Osteocyte (in vitro differentiated cells): ENCODE measurements at regions not wholly inside any gene's neighbourhood (a gene's known extent, or its start where the extent isn't known, plus 50 kb on each side); places are given as distances from the start of the nearest gene placed in this dataset.

Source experiments
- DNase-seq: peaks from one replicate; pipeline ENCODE4 v3.0.0; 2021; ENCODE audit warnings: mixed read lengths; ENCODE audit not compliant: unreplicated experiment; ENCODE audit errors: extremely low spot score
- H3K27ac Mint-ChIP-seq: one replicate; pipeline ENCODE4 v1.8.0; 2021; ENCODE audit warnings: mild to moderate bottlenecking, mixed read lengths; ENCODE audit not compliant: unreplicated experiment
- H3K27me3 Mint-ChIP-seq: one replicate; pipeline ENCODE4 v1.8.0; 2021; ENCODE audit warnings: mixed read lengths; ENCODE audit not compliant: unreplicated experiment
- H3K36me3 Mint-ChIP-seq: one replicate; pipeline ENCODE4 v1.8.0; 2021; ENCODE audit warnings: mixed read lengths; ENCODE audit not compliant: unreplicated experiment
- H3K4me1 Mint-ChIP-seq: one replicate; pipeline ENCODE4 v1.8.0; 2021; ENCODE audit warnings: mixed read lengths; ENCODE audit not compliant: unreplicated experiment
- H3K4me3 Mint-ChIP-seq: one replicate; pipeline ENCODE4 v1.8.0; 2021; ENCODE audit warnings: mild to moderate bottlenecking, moderate library complexity, mixed read lengths; ENCODE audit not compliant: unreplicated experiment
- H3K9me3 Mint-ChIP-seq: one replicate; pipeline ENCODE4 v1.8.0; 2021; ENCODE audit warnings: mixed read lengths; ENCODE audit not compliant: unreplicated experiment
- CTCF ChIP-seq: fragments of 200-600 bp; sonication (generic); IDR thresholded peaks from 2 replicates; pipeline ENCODE4 v1.5.0; 2021; ENCODE audit warnings: antibody characterized with exemption, mild to moderate bottlenecking, moderate library complexity

- Mint-ChIP-seq H3K4me1 (peaks cover 2% of the 10 kb centered on the region), H3K27me3 (no peaks in the 10 kb centered on the region), H3K36me3 (no peaks in the 10 kb centered on the region), H3K9me3 (peaks cover 4% of the 10 kb centered on the region), H3K27ac (no peak overlapping the region), H3K4me3 (no peak overlapping the region)
- DNase-seq, result no peak
- no peak for TF ChIP-seq CTCF
Measured at GRCh38 chr2:223141606-223142005, 89.6 kb downstream of the KCNE4 start.

- Mint-ChIP-seq H3K27me3 (no peaks in the 10 kb centered on the region), H3K9me3 (peaks cover 3% of the 10 kb centered on the region), H3K27ac (no peak overlapping the region), H3K36me3 (no peaks in the 10 kb centered on the region), H3K4me1 (peaks cover 2% of the 10 kb centered on the region), H3K4me3 (no peak overlapping the region)
- no peak for DNase-seq
- TF ChIP-seq CTCF, result no peak
Measured at GRCh38 chr2:223142118-223142517, 90.1 kb downstream of the KCNE4 start.

GRCh38 chr2:223147431-223147830, 95.4 kb downstream of the KCNE4 start:
- DNase-seq, result no peak
- H3K4me3 Mint-ChIP-seq, result no peak overlapping the region
- H3K27ac Mint-ChIP-seq, result no peak overlapping the region
- H3K4me1 Mint-ChIP-seq, result no peaks in the 10 kb centered on the region
- TF ChIP-seq CTCF, result no peak
- H3K36me3 Mint-ChIP-seq, result no peaks in the 10 kb centered on the region
- peaks cover 9% of the 10 kb centered on the region for H3K9me3 Mint-ChIP-seq
- H3K27me3 Mint-ChIP-seq, result no peaks in the 10 kb centered on the region

- no peak for TF ChIP-seq CTCF
- Mint-ChIP-seq H3K36me3 (no peaks in the 10 kb centered on the region), H3K27ac (no peak overlapping the region), H3K4me3 (no peak overlapping the region), H3K9me3 (peaks cover 9% of the 10 kb centered on the region), H3K4me1 (no peaks in the 10 kb centered on the region), H3K27me3 (no peaks in the 10 kb centered on the region)
- DNase-seq, result no peak
Measured at GRCh38 chr2:223148516-223148915, 96.5 kb downstream of the KCNE4 start.

- H3K27me3 Mint-ChIP-seq, result no peaks in the 10 kb centered on the region
- no peaks in the 10 kb centered on the region for H3K4me1 Mint-ChIP-seq
- TF ChIP-seq CTCF, result no peak
- no peak overlapping the region for H3K27ac Mint-ChIP-seq
- H3K4me3 Mint-ChIP-seq, result no peak overlapping the region
- no peaks in the 10 kb centered on the region for H3K9me3 Mint-ChIP-seq
- no peaks in the 10 kb centered on the region for H3K36me3 Mint-ChIP-seq
- DNase-seq, result no peak
Measured at GRCh38 chr2:223155956-223156355, 104.0 kb downstream of the KCNE4 start.
